C1 segment of cervical spinal cord (tissue), 14 donors: ENCODE measurements at regions not wholly inside any gene's neighbourhood (a gene's known extent, or its start where the extent isn't known, plus 50 kb on each side); places are given as distances from the start of the nearest gene placed in this dataset.
A peak's percentile ranks its signal among the peaks of the same experiment; 100 is the strongest.

Experiments
- DNase-seq, 14 donors: peaks; one replicate each; lab custom pipeline; 2025; lab: John Stamatoyannopoulos, UW

- no peak for DNase-seq
These were observed 341.4 kb downstream of the BRD1 start for GRCh38 chr22:49486225-49486624.

DNA sequence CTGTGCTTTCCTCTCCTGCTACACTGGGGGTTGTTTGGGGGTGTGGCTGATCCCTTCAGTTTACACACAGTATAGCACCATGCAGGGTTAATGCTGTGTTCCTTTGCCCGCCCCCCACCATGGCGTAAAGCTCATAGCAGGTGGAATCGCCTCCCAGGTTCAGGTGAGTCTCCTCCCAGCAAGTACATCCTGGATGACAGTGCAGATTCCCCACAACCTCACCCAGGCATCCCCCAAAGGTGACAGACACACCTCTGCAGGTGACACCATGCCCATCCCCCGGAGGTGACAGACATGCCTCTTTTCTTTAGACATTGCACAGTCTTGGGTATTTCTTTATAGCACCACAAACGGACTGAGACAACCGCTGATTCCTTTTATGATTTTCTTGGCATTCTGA, 343.7 kb downstream of the BRD1 start:
- DNase-seq, result no peak

DNA sequence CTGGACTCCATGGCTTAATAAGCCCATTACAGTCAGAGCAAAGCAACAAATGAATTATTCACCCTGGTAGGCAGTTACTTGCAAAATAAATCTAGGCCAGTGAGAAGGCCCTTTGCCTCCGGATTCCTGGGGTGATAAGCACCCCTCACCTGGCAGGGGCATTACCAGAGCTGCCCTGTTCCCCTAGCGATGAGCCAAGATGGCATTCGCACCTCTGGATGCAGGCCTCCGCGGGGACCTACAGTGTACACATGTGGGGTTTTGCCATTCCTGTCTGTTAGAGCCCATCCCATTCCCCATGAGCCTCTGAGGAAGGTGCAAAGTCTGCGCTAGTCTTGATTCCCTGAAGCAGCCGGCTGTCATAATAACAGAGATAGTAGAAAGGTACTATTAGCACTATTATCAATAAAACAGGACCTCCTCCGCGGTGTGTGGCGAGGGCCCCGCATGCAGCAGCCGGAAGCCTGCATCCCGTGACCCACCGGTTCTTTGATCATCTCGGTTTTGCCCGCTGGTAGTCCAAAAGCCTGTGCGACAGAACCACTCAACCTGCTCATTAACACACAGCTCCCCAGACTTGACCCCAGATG, 344.3 kb downstream of the BRD1 start:
- DNase-seq, result no peak

DNA sequence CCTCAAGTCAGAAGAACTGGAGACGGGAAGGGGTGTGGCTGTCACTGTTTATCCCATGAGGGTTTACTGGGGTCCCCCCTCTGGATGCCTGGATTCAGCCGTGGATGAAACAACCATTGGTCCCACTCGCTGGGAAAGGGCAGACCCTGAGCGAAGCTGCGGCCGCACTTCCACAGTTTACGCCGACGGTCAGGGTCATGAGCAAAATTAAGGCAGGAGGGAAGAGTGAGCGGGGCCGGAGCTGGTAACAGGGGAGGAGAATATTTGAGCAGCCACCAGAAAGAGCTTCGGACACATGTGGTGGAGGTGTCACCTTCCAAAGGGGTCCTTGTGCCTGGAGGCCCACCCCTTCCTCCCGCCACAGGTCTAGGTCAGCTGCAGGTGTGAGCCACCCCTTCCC, 344.9 kb downstream of the BRD1 start:
- DNase-seq, result no peak

DNA sequence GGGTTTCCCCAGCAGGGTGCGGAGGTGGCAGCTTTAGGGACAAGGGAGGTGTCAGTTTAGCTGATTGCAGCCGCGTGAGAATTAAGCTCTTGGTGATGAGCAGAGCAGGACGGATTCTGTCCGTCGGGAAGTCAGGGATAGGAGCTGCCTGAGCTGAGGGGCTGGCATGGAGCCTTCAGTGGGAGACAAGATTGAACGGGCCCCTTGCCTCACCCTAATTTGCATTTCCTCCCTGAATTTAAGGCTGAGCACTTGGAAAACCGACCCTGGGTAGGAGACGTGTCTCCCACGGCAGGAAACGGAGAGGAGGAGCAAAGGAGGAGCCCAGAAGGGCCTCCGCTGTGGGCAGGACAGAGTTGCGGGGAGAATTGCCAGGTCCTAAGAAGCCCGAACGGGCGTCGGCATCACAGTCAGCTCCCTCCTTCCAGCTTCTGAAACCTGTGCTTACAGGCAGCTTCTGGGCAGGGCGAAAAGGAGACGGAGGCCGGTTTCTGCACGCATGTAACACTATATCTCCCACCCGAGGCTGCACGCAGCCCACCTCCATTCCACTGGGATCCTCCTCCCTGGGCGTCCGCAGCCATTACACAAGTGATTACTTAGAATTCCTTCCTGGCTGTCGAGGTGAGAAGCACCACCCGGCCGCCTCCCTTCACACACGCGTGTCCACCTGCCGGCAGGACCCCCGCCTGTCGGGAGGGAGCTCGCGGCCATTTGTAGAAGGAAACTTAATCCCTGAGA, 345.8 kb downstream of the BRD1 start:
- no peak for DNase-seq

DNA sequence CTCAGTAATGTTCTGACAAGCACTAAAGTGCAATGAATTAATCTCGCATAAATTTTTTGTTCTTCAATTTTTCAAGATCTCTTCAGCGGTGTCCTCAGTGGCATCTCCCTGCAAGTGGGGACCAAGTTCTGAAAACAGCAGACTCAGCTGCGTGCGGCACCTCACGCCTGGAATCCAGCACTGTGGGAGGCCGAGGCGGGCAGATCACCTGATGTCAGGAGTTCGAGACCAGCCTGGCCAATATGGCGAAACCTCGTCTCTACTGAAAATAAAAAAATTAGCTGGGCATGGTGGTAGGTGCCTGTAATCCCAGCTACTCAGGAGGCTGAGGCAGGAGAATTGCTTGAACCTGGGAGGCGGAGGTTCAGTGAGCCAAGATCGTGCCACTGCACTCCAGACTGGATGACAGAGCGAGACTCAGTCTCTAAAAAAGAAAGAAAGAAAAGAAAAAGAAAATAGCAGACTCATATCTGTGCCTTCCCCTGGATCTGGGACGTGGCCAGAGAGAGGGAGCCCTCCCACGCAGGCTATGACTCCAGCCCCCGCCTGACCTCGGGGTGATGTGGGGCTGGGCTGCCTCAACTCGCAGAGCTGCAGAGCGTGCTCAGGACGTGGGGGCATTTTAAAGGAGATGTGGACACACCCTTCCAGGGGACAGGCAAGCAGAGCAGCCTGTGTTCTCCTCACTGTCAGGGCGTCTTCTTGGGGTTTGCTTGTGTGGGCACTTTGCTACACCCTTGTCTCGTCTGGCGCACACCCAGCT, 346.6 kb downstream of the BRD1 start:
- DNase-seq, result no peak

DNA sequence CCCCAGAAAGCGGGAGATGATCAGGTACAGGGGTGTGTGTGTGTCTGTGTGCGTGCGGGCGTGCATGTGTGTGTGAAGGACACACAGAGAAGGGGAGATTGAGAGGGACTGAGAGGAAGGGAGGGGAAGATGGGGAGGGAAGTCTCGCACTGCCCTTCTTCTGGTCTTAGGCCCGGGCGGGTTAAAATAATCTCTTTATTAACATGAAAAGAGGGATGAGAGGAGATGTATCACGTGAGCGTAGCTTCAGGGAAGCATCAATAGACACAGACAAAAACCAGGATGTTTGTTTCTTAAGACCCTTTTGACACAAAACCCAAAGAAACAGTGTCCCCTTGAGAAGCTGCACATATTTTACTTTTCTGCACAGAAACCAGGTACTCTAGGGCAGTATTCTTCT, 347.3 kb downstream of the BRD1 start:
- no peak for DNase-seq

- DNase-seq, result no peak
These were observed 348.1 kb downstream of the BRD1 start for GRCh38 chr22:49479566-49479965.

DNA sequence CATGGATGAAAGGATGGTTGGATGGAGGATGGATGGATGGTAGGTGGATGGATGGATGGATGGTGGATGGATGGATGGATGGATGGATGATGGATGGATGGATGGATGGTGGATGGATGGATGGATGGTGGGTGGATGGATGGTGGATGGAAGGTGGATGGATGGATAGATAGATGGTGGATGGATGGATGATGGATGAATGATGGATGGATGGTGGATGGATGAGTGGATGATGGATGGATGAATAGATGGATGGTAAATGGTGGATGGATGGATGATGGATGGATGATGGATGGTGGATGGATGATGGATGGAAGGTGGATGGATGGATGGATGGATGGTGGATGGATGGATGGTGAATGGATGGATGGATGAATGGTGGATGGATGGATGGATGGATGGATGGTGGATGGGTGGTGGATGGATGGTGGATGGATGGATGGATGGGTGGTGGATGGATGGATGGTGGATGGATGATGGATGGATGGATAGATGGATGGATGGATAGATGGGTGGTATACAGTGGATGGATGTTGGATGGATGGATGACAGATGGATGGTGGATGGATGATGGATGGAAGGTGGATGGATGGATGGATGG, 350.8 kb downstream of the BRD1 start:
- DNase-seq, result no peak

DNA sequence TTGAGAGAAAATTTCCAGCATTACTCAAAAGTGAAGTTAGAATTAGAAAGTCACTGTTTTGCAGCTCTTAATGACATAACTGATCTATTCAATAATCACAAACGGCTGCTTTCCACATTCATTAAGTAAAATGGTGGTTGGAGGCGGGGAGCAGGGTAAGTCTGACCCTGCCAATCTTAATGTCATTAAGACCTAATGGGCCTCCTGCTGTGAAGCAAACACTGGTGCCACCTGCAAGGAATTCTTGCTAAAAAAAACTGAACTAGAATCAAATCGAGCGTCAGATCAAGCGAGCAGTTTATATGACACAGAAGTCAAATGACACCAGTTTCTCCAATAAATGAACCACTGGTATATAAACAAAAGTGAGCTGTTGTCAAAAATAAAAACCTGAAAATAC, 351.5 kb downstream of the BRD1 start:
- no peak for DNase-seq

- DNase-seq, result no peak
These were observed 352.4 kb downstream of the BRD1 start for GRCh38 chr22:49475253-49475652.

DNA sequence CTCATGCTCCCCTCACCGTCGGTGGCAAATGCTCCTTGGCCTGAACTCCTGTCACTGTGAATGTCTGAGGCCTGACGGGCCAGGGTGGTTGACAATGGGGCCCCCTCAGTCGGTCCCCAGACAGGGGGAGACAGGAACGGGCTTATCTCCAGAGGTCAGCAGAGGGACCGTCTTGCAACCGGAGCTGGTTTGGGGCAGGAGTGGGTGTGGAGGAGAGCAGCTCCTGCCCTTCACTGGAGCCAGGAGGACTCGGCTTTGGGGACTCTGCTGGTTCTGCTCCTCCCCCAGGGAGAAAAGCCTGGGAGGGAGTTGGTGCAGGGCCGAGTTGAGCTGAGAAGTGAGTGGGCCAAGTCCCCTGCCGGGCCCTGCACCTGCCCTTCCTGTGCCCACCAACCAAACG, 354.4 kb downstream of the BRD1 start:
- no peak for DNase-seq

DNA sequence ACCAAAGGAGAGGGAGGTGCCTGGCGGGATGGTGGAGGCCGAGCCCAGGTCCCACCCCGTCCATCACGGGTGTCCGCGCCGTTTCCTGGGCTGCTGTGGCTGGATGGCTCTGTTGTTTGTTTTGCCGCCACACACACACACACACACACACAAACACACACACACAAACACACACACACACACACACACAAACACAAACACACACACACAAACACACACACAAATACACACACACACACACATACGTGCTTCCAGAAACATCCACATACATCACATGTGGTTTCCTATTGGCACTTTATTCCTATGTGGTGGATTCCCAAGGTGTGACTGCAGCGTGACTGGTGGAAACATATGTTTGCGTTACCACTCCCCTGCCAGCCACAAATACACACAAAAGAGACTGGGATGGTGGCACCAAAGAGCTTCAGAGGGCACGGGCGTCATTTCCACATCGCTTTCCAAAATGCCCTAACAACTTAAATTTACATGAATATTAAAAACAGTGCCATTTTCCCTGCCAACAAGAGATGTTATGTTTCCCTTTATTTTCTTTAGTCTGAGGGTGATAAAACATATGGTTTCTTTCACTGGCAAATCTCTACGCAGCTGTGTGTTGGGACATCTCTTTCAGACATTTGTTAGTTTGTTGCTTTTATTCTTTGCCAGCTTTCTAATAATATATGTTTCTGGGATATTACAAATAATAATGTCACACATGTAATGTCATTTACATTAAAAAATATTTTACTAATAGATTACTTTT, 356.8 kb downstream of the BRD1 start:
- no peak for DNase-seq

GRCh38 chr22:49469896-49470740, 357.6 kb downstream of the BRD1 start:
- DNase-seq, result peak in 1 of 14 donors; percentile 23

DNA sequence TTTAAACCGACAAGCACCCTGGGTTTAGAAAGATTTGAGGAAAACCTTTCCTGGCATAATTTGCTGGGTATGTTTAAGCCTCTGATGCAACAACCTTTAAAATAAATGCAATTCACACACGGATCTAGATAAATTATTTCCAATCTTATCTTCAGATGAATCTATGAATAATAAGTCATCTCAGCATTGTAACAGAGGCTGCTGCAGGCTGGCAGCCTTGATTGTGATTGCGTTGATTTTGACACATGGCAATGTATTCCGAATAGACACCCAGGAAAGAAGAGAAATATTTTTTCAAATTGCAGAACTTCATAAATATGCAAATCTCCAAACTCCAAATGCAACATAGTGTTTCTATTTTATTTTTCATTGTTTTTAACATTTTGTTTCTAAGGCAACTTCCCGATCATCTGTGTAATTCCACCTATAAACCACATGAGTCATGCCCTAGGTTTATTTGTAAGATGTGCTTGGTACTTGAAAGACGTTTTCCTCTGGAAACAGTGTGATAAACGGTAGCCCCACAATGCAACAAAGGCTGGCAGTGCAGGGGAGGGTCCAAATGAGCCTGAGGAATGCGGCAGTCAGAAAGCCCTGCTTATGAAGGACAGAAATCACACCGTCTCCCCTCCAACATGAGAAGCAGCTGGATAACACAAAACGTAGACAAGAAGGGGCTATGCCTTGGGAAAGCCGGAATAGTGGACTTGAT, 359.0 kb downstream of the BRD1 start:
- no peak for DNase-seq

DNA sequence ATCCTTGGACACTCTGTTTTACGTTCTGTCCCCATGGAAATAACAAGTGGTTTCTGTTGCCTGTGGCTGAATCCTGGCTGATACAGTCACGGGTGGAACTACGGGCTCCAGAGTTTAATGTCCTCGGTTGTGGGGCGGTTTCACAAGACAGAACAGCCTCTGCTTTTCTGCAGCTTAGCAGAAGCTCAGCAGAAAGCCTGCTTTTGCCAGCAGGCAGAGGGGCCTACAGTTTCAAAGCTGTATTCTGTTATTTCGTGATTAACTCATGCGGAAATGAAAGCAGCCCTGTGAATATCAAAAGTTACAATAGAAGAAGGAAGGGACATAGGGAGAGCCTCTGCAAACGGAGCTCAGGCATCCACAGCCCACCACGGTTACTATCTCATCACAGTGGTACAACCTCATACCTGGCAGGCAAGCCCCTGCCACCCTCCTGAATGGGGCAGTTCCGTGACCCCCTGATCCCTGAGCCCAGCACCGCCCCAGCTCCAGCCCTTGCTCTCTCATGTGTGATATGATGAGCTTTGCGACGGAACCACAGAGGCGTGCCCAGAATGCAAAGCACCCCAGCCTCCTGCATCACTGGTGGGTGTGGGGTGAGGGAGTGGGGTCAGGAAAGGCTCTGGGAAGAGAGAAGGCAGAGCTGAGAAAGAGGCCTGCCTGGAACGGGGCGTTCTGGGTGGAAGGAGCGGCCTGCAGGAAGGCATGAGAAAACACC, 360.6 kb downstream of the BRD1 start:
- DNase-seq, result no peak

DNA sequence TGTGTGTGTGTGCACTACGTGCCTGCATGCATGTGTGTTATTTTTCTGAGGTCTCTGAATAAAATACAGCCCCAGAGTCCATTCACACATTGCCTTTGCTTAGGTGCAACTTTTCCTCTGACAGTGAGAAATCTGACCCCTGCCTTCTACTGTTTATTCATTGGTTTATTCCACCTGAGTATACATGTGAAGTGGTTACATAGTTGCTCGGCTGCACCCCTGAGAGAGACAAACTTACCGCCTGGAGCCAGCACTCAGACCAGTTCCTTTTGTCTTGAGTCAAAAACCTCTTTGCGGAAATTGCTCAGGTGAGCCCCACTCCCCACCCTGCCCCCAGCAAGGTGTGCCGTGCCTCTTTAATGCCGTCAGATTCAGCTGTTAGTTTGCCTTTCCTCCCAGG, 363.6 kb downstream of the BRD1 start:
- no peak for DNase-seq

DNA sequence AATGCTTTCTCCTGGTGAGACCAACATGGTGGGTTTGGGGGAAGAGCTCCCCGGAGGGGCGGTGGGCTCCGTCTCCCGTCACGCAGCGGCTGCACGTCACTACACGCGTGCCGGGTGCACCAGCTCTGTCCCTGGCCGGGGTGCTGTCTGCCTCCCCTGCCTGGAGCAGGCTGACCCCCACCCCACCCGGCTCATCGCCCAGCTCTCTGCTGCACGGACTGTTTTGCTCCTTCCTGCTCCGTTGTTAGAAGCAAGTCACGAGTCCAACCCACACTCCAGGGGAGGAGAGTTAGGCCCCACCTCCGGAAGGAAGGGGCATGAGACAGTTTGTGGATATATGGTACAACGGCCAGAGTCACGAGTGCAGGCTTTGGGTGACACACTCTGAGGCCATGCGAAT, 364.9 kb downstream of the BRD1 start:
- no peak for DNase-seq

DNA sequence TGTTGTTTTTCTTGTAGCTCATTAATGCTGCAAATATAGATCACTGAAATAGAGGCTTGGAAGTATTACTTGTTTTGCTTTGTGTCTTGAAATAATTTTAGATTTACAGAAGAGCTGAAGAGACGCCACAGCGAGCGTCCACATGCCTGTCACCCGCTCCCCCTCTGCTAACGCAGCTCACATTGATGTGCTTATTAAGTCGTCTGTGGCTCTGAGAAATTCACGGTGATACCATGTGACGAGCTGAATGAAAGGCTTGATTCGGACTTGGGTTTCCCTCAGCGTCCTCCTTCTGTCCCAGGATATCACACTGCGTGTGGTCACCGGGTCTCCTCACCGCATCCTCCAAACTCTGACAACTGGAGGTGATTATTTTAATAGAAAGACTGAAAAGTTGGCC, 365.4 kb downstream of the BRD1 start:
- DNase-seq, result no peak

- DNase-seq, result no peak
These were observed 366.0 kb downstream of the BRD1 start for GRCh38 chr22:49461674-49462073.
